ENCODE measurements at regions not wholly inside any gene's neighbourhood (a gene's known extent, or its start where the extent isn't known, plus 50 kb on each side); places are given as distances from the start of the nearest gene placed in this dataset.

GRCh38 chr2:220641137-220641536, 931.0 kb downstream of the EPHA4 start:
- Histone ChIP-seq H3K9me3 (no peaks in the 10 kb centered on the region), H3K4me3 (no peak overlapping the region), H3K36me3 (no peaks in the 10 kb centered on the region), H3K27me3 (no peaks in the 10 kb centered on the region), H3K4me1 (no peaks in the 10 kb centered on the region), H3K27ac (no peak overlapping the region)
- DNase-seq (ENCODE audit: low spot score in 2 of 2), result no peak
- TF ChIP-seq CTCF (IDR thresholded peaks at IDR 0.05) (no peak), POLR2AphosphoS5 (IDR thresholded peaks at IDR 0.05) (no peak), POLR2A (IDR thresholded peaks at IDR 0.05) (no peak)
- intact Hi-C loops (cut with DNase I; ENCODE audit: low total_unique reads), result no loop called here

DNA sequence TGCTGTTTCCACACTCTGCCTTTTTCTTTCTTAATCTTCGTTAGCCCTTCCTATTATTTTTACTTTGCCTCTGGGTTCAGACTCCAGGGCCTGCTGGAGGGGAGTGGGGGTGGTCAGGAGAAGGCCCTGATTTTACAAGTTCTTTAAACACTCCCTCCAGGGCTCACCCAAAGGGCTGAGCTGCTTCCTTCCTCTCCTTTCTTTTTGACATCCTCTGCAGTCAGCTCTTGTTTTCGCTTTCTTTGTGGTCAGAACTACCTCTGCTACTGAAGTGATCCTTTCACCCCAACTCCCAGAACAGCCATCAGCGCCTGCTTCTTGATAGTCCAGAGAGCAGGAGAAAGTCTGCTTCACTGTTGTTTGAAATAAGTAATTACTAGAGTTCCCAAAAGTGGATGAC, 925.7 kb downstream of the EPHA4 start:
- H3K9me3 ChIP-seq, result no peaks in the 10 kb centered on the region
- TF ChIP-seq CTCF (IDR thresholded peaks at IDR 0.05) (no peak), POLR2AphosphoS5 (IDR thresholded peaks at IDR 0.05) (no peak), POLR2A (IDR thresholded peaks at IDR 0.05) (no peak)
- intact Hi-C loops (cut with DNase I; ENCODE audit: low total_unique reads), result no loop called here

DNA sequence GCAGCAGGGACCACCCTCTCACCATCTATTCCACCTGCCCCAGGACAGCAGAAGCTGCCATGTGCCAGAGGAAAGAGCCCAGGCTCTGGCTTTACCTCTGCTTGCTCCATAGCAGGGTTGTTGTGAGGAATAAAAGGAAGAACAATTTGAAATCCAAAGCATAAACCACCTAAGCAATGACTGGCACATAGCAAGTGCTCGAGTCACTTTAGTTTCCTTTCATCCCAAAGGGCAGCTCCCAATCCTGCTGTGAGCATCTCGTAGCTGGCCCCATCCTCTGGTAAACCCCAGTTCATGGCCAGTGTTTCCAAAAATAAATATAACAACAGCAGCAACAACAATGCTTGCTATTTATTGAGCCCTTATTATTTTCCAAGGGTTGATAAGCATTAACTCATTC, 923.5 kb downstream of the EPHA4 start:
- Histone ChIP-seq H3K4me3 (no peak overlapping the region), H3K27ac (no peak overlapping the region), H3K4me1 (no peaks in the 10 kb centered on the region), H3K27me3 (no peaks in the 10 kb centered on the region), H3K9me3 (no peaks in the 10 kb centered on the region), H3K36me3 (no peaks in the 10 kb centered on the region)
- TF ChIP-seq CTCF (IDR thresholded peaks at IDR 0.05), result no peak
- TF ChIP-seq POLR2AphosphoS5 (IDR thresholded peaks at IDR 0.05), result no peak
- no peak for DNase-seq (ENCODE audit: low spot score in 2 of 2)
- intact Hi-C loops (cut with DNase I; ENCODE audit: low total_unique reads), result no loop called here

More for the DNA sequence above, 925.7 kb downstream of the EPHA4 start:
- no peak for DNase-seq (ENCODE audit: low spot score in 2 of 2)
- H3K4me1 ChIP-seq, result no peaks in the 10 kb centered on the region
- H3K4me3 ChIP-seq, result no peak overlapping the region
- H3K36me3 ChIP-seq, result no peaks in the 10 kb centered on the region
- H3K27ac ChIP-seq, result no peak overlapping the region
- H3K27me3 ChIP-seq, result no peaks in the 10 kb centered on the region

DNA sequence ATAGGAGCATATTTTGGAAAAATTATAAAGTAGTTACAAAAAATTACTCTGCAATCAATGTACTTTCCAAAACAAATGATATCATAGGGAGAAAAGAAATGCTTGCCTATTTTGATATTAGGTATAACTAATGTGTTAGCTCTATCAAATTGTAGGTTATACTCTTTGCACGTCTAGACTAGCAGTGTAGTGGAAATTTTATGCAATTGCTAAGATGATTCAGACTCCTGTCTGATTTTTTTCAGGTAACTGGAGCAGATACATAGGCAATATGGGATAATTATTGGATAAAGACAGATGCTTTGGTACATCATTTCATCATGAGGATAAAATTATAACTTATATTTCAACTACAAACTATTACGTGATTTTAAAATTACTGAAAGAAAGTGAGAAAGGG, 918.3 kb downstream of the EPHA4 start:
- Histone ChIP-seq H3K27ac (no peak overlapping the region), H3K27me3 (no peaks in the 10 kb centered on the region), H3K36me3 (no peaks in the 10 kb centered on the region), H3K9me3 (no peaks in the 10 kb centered on the region), H3K4me3 (no peak overlapping the region), H3K4me1 (no peaks in the 10 kb centered on the region)
- intact Hi-C loops (cut with DNase I; ENCODE audit: low total_unique reads), result no loop called here
- DNase-seq (ENCODE audit: low spot score in 2 of 2), result no peak
- TF ChIP-seq CTCF (IDR thresholded peaks at IDR 0.05) (no peak), POLR2A (IDR thresholded peaks at IDR 0.05) (no peak)

DNA sequence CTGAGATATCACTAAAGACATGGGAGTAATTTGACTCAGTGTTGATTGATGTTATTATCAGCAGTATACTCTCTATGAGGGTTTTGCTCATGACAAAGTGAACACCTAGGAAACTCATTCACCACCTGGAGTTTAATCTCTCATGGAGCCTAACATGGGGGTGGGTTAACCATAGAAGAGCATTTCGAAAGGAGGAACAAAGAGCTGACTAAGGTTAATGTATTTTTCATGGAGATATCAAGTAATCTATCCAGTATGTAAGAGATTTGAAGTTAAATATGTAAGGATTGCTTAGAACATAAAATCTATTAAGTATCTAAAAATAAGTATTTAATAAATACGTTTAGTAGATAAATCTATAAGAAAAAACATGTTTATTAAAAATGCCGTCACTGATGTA, 917.8 kb downstream of the EPHA4 start:
- no peak overlapping the region for H3K4me3 ChIP-seq
- H3K27me3 ChIP-seq, result no peaks in the 10 kb centered on the region
- H3K9me3 ChIP-seq, result no peaks in the 10 kb centered on the region
- TF ChIP-seq POLR2AphosphoS5 (IDR thresholded peaks at IDR 0.05) (no peak), CTCF (IDR thresholded peaks at IDR 0.05) (no peak), POLR2A (IDR thresholded peaks at IDR 0.05) (no peak)
- no peaks in the 10 kb centered on the region for H3K36me3 ChIP-seq
- intact Hi-C loops (cut with DNase I; ENCODE audit: low total_unique reads), result no loop called here
- H3K27ac ChIP-seq, result no peak overlapping the region
- no peak for DNase-seq (ENCODE audit: low spot score in 2 of 2)
- no peaks in the 10 kb centered on the region for H3K4me1 ChIP-seq

Data from breast epithelium (tissue), 4 donors.